PC-9 (cell line): ENCODE measurements at regions not wholly inside any gene's neighbourhood (a gene's known extent, or its start where the extent isn't known, plus 50 kb on each side); places are given as distances from the start of the nearest gene placed in this dataset.
"Not testable (repeated sequence)": the region's sequence is repeated elsewhere in the genome, so short reads cannot be mapped to it uniquely, and the experiment has no call there.

Experiments used
- BruUV-seq: library from RNA; stranded (reverse); fragments of 400-500 nt; replicated peaks from 2 replicates; lab custom pipeline; 2021; lab: Mats Ljungman, UMichigan
- CTCF ChIA-PET: fragments of 300-600 bp; sonication (Branson Sonifier 250); formaldehyde crosslinking; loops from one replicate; lab custom pipeline; 2022; ENCODE audit warnings: antibody characterized with exemption; lab: Charles Lee
- POLR2A ChIA-PET: fragments of 300-600 bp; sonication (Branson Sonifier 250); formaldehyde crosslinking; loops from one replicate; lab custom pipeline; 2022; ENCODE audit warnings: antibody characterized with exemption; ENCODE audit not compliant: unreplicated experiment; lab: Charles Lee
- DNase-seq, 2 experiments: peaks; one replicate each; pipeline versions ENCODE4 v3.0.0 to v3.0.0-alpha.2; 2015 to 2022; ENCODE audit warnings: mixed read lengths in 1 of 2
- H2AFZ ChIP-seq: fragments of 200-600 bp; sonication (generic); 2 replicates; pipeline ENCODE4 v1.8.1; 2017; ENCODE audit warnings: antibody characterized with exemption
- H3F3A ChIP-seq: fragments of 200-600 bp; sonication (generic); 2 replicates; pipeline ENCODE4 v1.8.1; 2017; ENCODE audit warnings: antibody characterized with exemption, mild to moderate bottlenecking, low read depth; ENCODE audit not compliant: insufficient read depth
- H3K27ac ChIP-seq: fragments of 200-600 bp; sonication (generic); 2 replicates; pipeline ENCODE4 v1.6.1; 2016; ENCODE audit warnings: mixed run types
- H3K27me3 ChIP-seq: fragments of 200-600 bp; sonication (generic); 2 replicates; pipeline ENCODE4 v1.6.1; 2016; ENCODE audit warnings: low read depth, mixed run types; ENCODE audit not compliant: insufficient read depth
- H3K36me3 ChIP-seq: fragments of 200-600 bp; sonication (generic); 2 replicates; pipeline ENCODE4 v1.6.1; 2016; ENCODE audit warnings: low read depth, mixed run types
- H3K4me1 ChIP-seq: fragments of 200-600 bp; sonication (generic); replicated peaks from 2 replicates; pipeline ENCODE4 v1.6.1; 2016; ENCODE audit warnings: mixed run types; ENCODE audit not compliant: insufficient read depth
- H3K4me2 ChIP-seq: fragments of 200-600 bp; sonication (generic); 2 replicates; pipeline ENCODE4 v1.6.1; 2017; ENCODE audit warnings: mixed run types
- H3K4me3 ChIP-seq: fragments of 200-600 bp; sonication (generic); 2 replicates; pipeline ENCODE4 v1.6.1; 2016; ENCODE audit warnings: mixed run types
- H3K79me2 ChIP-seq: fragments of 200-600 bp; sonication (generic); 2 replicates; pipeline ENCODE4 v1.6.1; 2017; ENCODE audit warnings: low read depth, mixed run types
- H3K9me2 ChIP-seq: fragments of 200-600 bp; sonication (generic); 2 replicates; pipeline ENCODE4 v1.8.1; 2017; ENCODE audit warnings: mild to moderate bottlenecking; ENCODE audit not compliant: insufficient read depth
- H3K9me3 ChIP-seq: fragments of 200-600 bp; sonication (generic); 2 replicates; pipeline ENCODE4 v1.8.1; 2016; ENCODE audit warnings: low read depth; ENCODE audit not compliant: insufficient read depth
- H4K20me1 ChIP-seq: fragments of 200-600 bp; sonication (generic); 2 replicates; pipeline ENCODE4 v1.8.1; 2017; ENCODE audit not compliant: insufficient read depth
- CTCF ChIP-seq: fragments of 200-600 bp; sonication (generic); conservative IDR thresholded peaks from 2 replicates; pipeline ENCODE4 v1.6.1; 2017; ENCODE audit warnings: mixed run types, antibody characterized with exemption, mild to moderate bottlenecking, moderate library complexity
- EZH2 ChIP-seq: fragments of 200-600 bp; sonication (generic); IDR thresholded peaks from 2 replicates; pipeline ENCODE4 v1.8.0; 2017; ENCODE audit warnings: antibody characterized with exemption, low read depth
- intact Hi-C: fragments of 100-400 bp; cut with micrococcal nuclease; formaldehyde crosslinking; loops from one replicate; pipeline ENCODE4 v1.10.0; 2022; ENCODE audit not compliant: unreplicated experiment

- Histone ChIP-seq H3K4me2 (no peak overlapping the region), H3K4me1 (peaks cover 35% of the 10 kb centered on the region)
- POLR2A ChIA-PET, result no interaction called here
Measured at GRCh38 chr10:118875087-118875486, 120.3 kb upstream of the CACUL1 start.

DNA sequence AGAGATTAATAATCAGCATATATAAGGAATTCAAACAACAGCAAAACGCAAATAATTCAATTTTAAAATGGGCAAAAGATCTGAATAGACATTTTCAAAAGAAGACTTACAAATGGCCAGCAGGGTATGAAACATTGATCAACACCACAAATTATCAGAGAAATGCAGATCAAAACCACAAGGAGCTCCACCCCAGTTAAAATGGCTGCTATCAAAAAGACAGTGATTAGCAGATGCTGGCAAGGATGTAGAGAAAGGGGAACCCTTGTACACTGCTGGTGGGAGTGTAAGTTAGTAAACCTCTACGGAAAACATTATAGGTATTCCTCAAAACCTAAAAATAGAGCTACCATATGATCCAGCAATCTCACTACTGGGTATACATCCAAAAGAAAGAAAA is 128.0 kb upstream of the CACUL1 start:
- Histone ChIP-seq H3K4me2 (no peak overlapping the region), H3F3A (no peaks in the 10 kb centered on the region), H3K9me2 (no peaks in the 10 kb centered on the region), H3K4me3 (no peak overlapping the region), H4K20me1 (no peaks in the 10 kb centered on the region), H3K27ac (no peak overlapping the region), H3K4me1 (no peaks in the 10 kb centered on the region), H3K36me3 (no peaks in the 10 kb centered on the region), H3K79me2 (no peaks in the 10 kb centered on the region), H3K9me3 (no peaks in the 10 kb centered on the region), H3K27me3 (no peaks in the 10 kb centered on the region), H2AFZ (no peak overlapping the region)
- no peak for DNase-seq
- CTCF ChIA-PET, result interaction anchor here (0.7 kb wide), 1 partner anchor 38 kb away, joined by 6 read pairs; no protein-coding TSS in a partner anchor
- BruUV-seq, result no TSS peak
- TF ChIP-seq CTCF (no peak), EZH2 (no peak)
- POLR2A ChIA-PET, result no interaction called here
- intact Hi-C loops, result no loop called here

More at GRCh38 chr10:118875087-118875486, 120.3 kb upstream of the CACUL1 start:
- intact Hi-C loops, result no loop called here
- no peak overlapping the region for H3K27ac ChIP-seq
- H3K9me3 ChIP-seq, result no peaks in the 10 kb centered on the region
- no peak for DNase-seq
- H2AFZ ChIP-seq, result no peak overlapping the region
- BruUV-seq, result no TSS peak
- peaks cover 18% of the 10 kb centered on the region; the same call in 1 of the 2 replicates for H3F3A ChIP-seq
- CTCF ChIA-PET, result no interaction called here
- no peaks in the 10 kb centered on the region for H4K20me1 ChIP-seq
- no peak overlapping the region for H3K4me3 ChIP-seq
- TF ChIP-seq EZH2, result no peak
- TF ChIP-seq CTCF, result no peak
- no peaks in the 10 kb centered on the region for H3K36me3 ChIP-seq
- H3K27me3 ChIP-seq, result no peaks in the 10 kb centered on the region
- no peaks in the 10 kb centered on the region for H3K79me2 ChIP-seq
- no peaks in the 10 kb centered on the region for H3K9me2 ChIP-seq

DNA sequence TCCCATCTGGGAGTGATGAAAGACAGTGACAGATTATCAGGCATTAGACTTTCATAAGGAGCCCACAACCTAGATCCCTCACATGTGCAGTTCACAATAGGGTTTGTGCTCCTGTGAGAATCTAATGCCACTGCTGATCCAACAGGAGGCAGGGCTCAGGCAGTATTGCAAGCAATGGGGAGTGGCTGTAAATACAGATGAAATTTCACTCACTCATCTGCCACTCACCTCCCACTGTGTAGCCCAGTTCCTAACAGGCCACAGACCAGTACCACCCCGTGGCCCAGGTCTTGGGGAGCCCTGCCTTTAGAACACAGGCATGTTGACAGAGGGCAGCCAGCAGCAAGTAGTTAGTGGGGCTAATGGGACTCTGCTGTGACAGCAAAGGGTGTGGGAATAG is 137.3 kb upstream of the NANOS1 start:
- ChIA-PET CTCF (no interaction called here), POLR2A (no interaction called here)
- Histone ChIP-seq H3K36me3 (no peaks in the 10 kb centered on the region), H2AFZ (no peak overlapping the region), H3F3A (no peaks in the 10 kb centered on the region), H3K9me3 (no peaks in the 10 kb centered on the region), H4K20me1 (no peaks in the 10 kb centered on the region), H3K27me3 (no peaks in the 10 kb centered on the region), H3K79me2 (no peaks in the 10 kb centered on the region), H3K27ac (no peak overlapping the region), H3K4me3 (no peak overlapping the region), H3K9me2 (no peaks in the 10 kb centered on the region), H3K4me2 (no peak overlapping the region), H3K4me1 (no peaks in the 10 kb centered on the region)
- intact Hi-C loops, result no loop called here
- BruUV-seq, result no TSS peak
- DNase-seq, result no peak
- TF ChIP-seq EZH2 (no peak), CTCF (no peak)

DNA sequence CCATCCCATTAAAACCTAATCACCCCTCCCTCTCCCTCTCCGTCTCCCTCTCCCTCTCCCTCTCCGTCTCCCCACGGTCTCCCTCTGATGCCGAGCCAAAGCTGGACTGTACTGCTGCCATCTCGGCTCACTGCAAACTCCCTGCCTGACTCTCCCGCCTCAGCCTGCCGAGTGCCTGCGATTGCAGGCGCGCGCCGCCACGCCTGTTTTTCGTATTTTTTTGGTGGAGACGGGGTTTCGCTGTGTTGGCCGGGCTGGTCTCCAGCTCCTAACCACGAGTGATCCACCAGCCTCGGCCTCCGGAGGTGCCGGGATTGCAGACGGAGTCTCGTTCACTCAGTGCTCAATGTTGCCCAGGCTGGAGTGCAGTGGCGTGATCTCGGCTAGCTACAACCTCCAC is 134.6 kb upstream of the NANOS1 start:
- H3K9me2 ChIP-seq, BruUV-seq, H3K36me3 ChIP-seq, H3K4me1 ChIP-seq, H2AFZ ChIP-seq, H3K79me2 ChIP-seq, H3K27ac ChIP-seq, H4K20me1 ChIP-seq, intact Hi-C loops, DNase-seq, H3K27me3 ChIP-seq, H3K4me2 ChIP-seq, POLR2A ChIA-PET, CTCF ChIA-PET, H3K4me3 ChIP-seq, H3F3A ChIP-seq, H3K9me3 ChIP-seq: not testable (repeated sequence)
